ENCODE measurements at regions not wholly inside any gene's neighbourhood (a gene's known extent, or its start where the extent isn't known, plus 50 kb on each side); places are given as distances from the start of the nearest gene placed in this dataset.
A peak's percentile ranks its signal among the peaks of the same experiment; 100 is the strongest.

DNA sequence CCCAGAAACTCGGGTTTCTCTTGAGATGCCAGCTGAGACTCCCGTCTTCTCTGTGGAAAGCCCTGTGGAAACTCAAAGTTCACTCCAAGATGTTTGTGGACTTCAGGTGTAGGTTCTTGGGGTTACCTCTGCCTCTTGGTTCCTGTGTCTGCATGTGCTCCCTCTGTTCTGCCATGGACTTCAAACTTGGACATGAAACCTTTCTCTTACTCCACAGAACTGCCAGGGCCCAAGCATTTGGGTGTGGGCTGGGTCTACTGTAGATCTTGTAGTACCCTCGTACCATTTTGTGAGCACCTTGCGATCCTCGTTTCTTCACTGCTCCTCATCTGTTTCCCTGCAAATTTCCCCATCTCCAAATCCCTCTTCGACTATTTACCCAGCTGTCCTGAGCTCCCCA, 175.5 kb downstream of the HAUS1 start:
- peaks cover 21% of the 10 kb centered on the region; the same call in 1 of the 2 replicates for H3F3A ChIP-seq (ENCODE audit: insufficient read depth, low read depth)
- no peak overlapping the region for H3K4me3 ChIP-seq
- no peaks in the 10 kb centered on the region for H4K20me1 ChIP-seq (ENCODE audit: insufficient read depth)
- peaks cover 5% of the 10 kb centered on the region; the same call in 1 of the 2 replicates for H3K79me2 ChIP-seq (ENCODE audit: low read depth)
- no peaks in the 10 kb centered on the region for H3K9me3 ChIP-seq (ENCODE audit: insufficient read depth, low read depth)
- no peak for TF ChIP-seq EZH2 (IDR thresholded peaks at IDR 0.05; ENCODE audit: low read depth)
- TF ChIP-seq, protein P1, sequence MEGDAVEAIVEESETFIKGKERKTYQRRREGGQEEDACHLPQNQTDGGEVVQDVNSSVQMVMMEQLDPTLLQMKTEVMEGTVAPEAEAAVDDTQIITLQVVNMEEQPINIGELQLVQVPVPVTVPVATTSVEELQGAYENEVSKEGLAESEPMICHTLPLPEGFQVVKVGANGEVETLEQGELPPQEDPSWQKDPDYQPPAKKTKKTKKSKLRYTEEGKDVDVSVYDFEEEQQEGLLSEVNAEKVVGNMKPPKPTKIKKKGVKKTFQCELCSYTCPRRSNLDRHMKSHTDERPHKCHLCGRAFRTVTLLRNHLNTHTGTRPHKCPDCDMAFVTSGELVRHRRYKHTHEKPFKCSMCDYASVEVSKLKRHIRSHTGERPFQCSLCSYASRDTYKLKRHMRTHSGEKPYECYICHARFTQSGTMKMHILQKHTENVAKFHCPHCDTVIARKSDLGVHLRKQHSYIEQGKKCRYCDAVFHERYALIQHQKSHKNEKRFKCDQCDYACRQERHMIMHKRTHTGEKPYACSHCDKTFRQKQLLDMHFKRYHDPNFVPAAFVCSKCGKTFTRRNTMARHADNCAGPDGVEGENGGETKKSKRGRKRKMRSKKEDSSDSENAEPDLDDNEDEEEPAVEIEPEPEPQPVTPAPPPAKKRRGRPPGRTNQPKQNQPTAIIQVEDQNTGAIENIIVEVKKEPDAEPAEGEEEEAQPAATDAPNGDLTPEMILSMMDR (conservative IDR thresholded peaks at IDR 0.05): no peak
- H2AFZ ChIP-seq: no peak overlapping the region
- POLR2A ChIA-PET (ENCODE audit: unreplicated experiment): interaction anchor here (0.6 kb wide), 1 partner anchor 614 kb away, joined by 18 read pairs; no protein-coding TSS in a partner anchor
- BruUV-seq (replicated peaks): no TSS peak
- DNase-seq: no peak
- CTCF ChIA-PET: interaction anchor here (1.4 kb wide), 1 partner anchor 378 kb away, joined by 7 read pairs; no protein-coding TSS in a partner anchor
- H3K36me3 ChIP-seq (ENCODE audit: low read depth): no peaks in the 10 kb centered on the region
- intact Hi-C loops (cut with micrococcal nuclease; ENCODE audit: unreplicated experiment): loop anchor here (2.0 to 10.0 kb wide), 3 partner anchors 43 to 201 kb away; no protein-coding TSS in a partner anchor
- no peak overlapping the region for H3K4me2 ChIP-seq
- H3K27me3 ChIP-seq (ENCODE audit: insufficient read depth, low read depth): no peaks in the 10 kb centered on the region
- no peaks in the 10 kb centered on the region for H3K9me2 ChIP-seq (ENCODE audit: insufficient read depth)
- peaks cover 33% of the 10 kb centered on the region for H3K4me1 ChIP-seq (replicated peaks; ENCODE audit: insufficient read depth)
- no peak overlapping the region for H3K27ac ChIP-seq

DNA sequence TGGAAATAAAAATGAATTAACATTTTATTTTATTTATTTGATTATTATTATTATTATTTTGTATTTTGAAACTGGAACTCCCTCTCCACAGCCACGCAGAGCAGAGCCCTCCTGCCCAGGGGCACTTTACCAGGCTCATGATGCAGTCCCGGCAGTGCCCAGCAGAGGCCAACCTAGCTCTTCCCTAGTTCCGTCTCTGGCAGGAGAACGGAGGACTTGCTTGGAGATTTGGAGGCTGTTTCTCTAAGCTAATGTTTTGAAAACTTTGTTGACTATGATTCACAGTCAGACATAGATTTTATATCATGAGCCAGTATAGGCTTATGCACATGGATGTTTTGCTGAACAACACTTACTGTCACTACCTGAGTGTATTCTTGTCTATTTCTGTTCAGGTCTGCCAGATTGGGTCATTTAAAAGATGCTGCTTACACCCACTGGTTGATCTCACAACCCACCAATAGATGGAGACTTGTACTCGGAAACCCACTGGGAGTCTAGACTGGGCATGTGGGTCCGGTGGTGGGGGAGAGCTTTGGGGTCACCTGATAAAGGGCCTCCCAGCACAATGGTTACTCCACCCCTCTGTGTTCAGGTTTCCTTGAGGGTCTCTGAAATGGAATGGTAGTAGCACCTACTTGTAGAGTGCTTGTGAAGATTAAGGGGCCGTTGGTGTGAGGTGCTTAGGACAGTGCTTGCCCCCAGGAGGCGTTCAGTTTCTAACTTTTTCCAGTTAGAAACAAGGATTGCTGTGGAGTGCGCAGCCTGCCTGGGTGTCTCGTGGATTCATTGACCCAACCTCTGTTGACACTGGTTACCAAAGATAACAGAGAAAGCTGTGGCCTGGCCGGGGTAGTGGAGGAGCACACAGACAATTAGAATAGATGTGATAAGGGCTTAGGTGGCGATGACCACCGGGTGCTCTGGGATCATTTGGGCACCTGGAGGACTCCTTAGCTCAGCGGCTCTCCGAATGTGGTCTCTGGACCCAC, 177.3 kb downstream of the HAUS1 start:
- peaks cover 33% of the 10 kb centered on the region for H3K4me1 ChIP-seq (replicated peaks; ENCODE audit: insufficient read depth)
- no peaks in the 10 kb centered on the region for H3K27me3 ChIP-seq (ENCODE audit: insufficient read depth, low read depth)
- TF ChIP-seq, protein P1 (conservative IDR thresholded peaks at IDR 0.05): peak; percentile 94
- no peak for TF ChIP-seq EZH2 (IDR thresholded peaks at IDR 0.05; ENCODE audit: low read depth)
- H3K4me2 ChIP-seq: no peak overlapping the region
- H3K9me3 ChIP-seq (ENCODE audit: insufficient read depth, low read depth): no peaks in the 10 kb centered on the region
- H4K20me1 ChIP-seq (ENCODE audit: insufficient read depth): no peaks in the 10 kb centered on the region
- H3K4me3 ChIP-seq: no peak overlapping the region
- no peak overlapping the region for H3K27ac ChIP-seq
- no peaks in the 10 kb centered on the region for H3K36me3 ChIP-seq (ENCODE audit: low read depth)
- no peaks in the 10 kb centered on the region for H3K9me2 ChIP-seq (ENCODE audit: insufficient read depth)
- intact Hi-C loops (cut with micrococcal nuclease; ENCODE audit: unreplicated experiment): loop anchor here (1.0 to 10.0 kb wide), 5 partner anchors 41 to 377 kb away; no protein-coding TSS in a partner anchor
- H2AFZ ChIP-seq: no peak overlapping the region
- ChIA-PET POLR2A (ENCODE audit: unreplicated experiment) (interaction anchor here (0.6 kb wide), 2 partner anchors 577 to 878 kb away, joined by 4 to 10 read pairs; no protein-coding TSS in a partner anchor), CTCF (interaction anchor here (0.6 to 1.4 kb wide), 4 partner anchors 41 to 376 kb away, joined by 3 to 7 read pairs (median 4); no protein-coding TSS in a partner anchor)
- peaks cover 5% of the 10 kb centered on the region; the same call in 1 of the 2 replicates for H3K79me2 ChIP-seq (ENCODE audit: low read depth)
- DNase-seq: peak; percentile 70 to 73
- BruUV-seq (replicated peaks): no TSS peak
- H3F3A ChIP-seq (ENCODE audit: insufficient read depth, low read depth): 0 out of 2 replicates have a peak, but pooled peaks cover 21% of the 10 kb centered on the region

DNA sequence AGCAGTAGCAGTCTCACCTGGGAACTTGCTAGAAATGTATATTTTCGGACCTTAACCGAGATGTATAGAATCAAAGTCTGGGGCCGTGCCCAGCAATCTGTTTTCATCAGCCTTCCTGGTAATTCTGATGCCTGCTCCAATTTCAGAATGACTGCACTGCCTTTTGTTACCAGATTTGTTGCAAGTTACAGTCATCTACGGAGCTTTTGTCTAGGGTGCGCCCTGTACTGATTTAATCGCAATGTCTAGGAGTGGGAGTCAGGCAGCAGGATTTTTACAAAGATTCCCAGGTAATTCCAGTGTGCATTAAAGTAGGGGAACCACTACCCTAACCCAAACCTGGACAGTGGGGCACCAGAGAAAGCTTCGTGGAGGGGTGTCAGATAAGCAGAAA, 178.0 kb downstream of the HAUS1 start:
- H3K4me1 ChIP-seq (replicated peaks; ENCODE audit: insufficient read depth): peaks cover 33% of the 10 kb centered on the region
- 0 out of 2 replicates have a peak, but pooled peaks cover 21% of the 10 kb centered on the region for H3F3A ChIP-seq (ENCODE audit: insufficient read depth, low read depth)
- intact Hi-C loops (cut with micrococcal nuclease; ENCODE audit: unreplicated experiment): loop anchor here (5.0 to 10.0 kb wide), 2 partner anchors 40 to 93 kb away; no protein-coding TSS in a partner anchor
- ChIA-PET CTCF (interaction anchor here (0.9 to 1.4 kb wide), 2 partner anchors 40 to 187 kb away, joined by 3 to 5 read pairs; no protein-coding TSS in a partner anchor), POLR2A (ENCODE audit: unreplicated experiment) (no interaction called here)
- H3K9me2 ChIP-seq (ENCODE audit: insufficient read depth): no peaks in the 10 kb centered on the region
- H3K27ac ChIP-seq: no peak overlapping the region
- H4K20me1 ChIP-seq (ENCODE audit: insufficient read depth): no peaks in the 10 kb centered on the region
- no peaks in the 10 kb centered on the region for H3K36me3 ChIP-seq (ENCODE audit: low read depth)
- no TSS peak for BruUV-seq (replicated peaks)
- DNase-seq: no peak
- no peak for TF ChIP-seq EZH2 (IDR thresholded peaks at IDR 0.05; ENCODE audit: low read depth)
- TF ChIP-seq, protein P1 (conservative IDR thresholded peaks at IDR 0.05): no peak
- H3K4me3 ChIP-seq: no peak overlapping the region
- H3K27me3 ChIP-seq (ENCODE audit: insufficient read depth, low read depth): no peaks in the 10 kb centered on the region
- peaks cover 5% of the 10 kb centered on the region; the same call in 1 of the 2 replicates for H3K79me2 ChIP-seq (ENCODE audit: low read depth)
- H3K4me2 ChIP-seq: no peak overlapping the region
- no peaks in the 10 kb centered on the region for H3K9me3 ChIP-seq (ENCODE audit: insufficient read depth, low read depth)
- no peak overlapping the region for H2AFZ ChIP-seq
